SIG-M5 treated with dmso at 0.1 percent for 504 hours (cell line): ENCODE measurements at regions not wholly inside any gene's neighbourhood (a gene's known extent, or its start where the extent isn't known, plus 50 kb on each side); places are given as distances from the start of the nearest gene placed in this dataset.

Source experiments
- DNase-seq: peaks from one replicate; lab custom pipeline; 2025; ENCODE audit not compliant: unreplicated experiment; lab: John Stamatoyannopoulos, UW

GRCh38 chr9:107872457-107873192 is 383.1 kb upstream of the KLF4 start:
- no peak for DNase-seq

GRCh38 chr9:107870927-107871680 is 381.5 kb upstream of the KLF4 start:
- DNase-seq: no peak

DNA sequence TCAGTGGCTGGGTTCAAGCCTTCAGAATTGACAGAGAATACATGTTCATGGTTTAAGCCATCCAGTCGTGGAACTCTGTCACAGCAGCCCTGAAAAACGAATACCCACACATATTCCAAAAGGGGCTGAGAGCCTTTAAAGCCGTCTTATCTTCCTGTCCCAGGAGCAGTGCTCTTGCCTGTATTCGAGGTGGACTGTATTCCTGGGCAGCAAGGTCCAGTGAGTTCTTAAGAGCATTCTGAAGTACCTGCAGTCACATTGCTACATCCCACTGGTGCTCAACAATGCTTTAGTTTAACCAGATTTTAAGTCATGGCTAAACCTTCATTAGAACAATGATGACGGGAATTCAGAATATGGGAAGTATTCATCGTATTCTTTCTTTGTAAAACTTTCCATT is 380.7 kb upstream of the KLF4 start:
- DNase-seq: no peak

GRCh38 chr9:107869111-107869510 is 379.5 kb upstream of the KLF4 start:
- DNase-seq: no peak

- peak; percentile 52 for DNase-seq
Measured at GRCh38 chr9:107868186-107868585, 378.6 kb upstream of the KLF4 start.

DNA sequence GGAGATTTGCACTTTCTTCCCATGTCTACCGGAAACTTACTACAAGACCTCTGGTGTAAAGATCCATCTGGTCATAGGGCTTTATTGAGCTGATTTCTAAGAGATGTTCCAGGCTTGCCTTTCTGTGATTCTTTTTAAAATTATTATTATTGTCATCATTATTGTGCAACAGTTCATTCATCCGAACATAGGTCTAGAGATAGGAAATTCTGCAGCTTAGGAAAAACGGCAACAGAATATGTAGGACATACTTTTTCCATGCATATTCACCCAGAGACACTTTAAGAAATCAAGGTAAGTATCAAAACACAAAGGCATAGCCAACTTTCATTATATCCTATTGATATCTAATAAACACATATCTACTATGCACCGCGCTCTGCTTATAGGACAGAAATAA is 378.2 kb upstream of the KLF4 start:
- no peak for DNase-seq

- peak; percentile 92 for DNase-seq
Measured at GRCh38 chr9:107866711-107867311, 377.2 kb upstream of the KLF4 start.

DNA sequence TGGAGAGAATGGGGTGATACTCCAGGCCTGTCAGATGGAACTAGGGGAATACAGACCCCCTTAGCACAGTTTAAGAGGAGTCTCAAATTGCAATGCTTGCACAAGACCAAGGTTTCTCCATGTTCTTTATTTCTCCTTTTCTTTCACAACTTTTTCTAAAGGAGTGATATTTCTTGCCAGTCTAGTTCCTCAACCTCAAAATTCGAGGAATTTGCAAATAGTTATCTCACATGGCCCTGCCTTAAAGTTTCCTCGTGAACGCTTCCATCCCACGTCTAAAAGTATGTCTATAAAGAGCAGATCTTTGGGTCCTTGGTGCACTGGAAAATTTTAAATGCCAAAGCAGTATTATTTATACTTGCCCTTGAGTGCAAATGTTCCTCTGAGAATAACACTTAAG is 373.8 kb upstream of the KLF4 start:
- peak; percentile 54 for DNase-seq

DNA sequence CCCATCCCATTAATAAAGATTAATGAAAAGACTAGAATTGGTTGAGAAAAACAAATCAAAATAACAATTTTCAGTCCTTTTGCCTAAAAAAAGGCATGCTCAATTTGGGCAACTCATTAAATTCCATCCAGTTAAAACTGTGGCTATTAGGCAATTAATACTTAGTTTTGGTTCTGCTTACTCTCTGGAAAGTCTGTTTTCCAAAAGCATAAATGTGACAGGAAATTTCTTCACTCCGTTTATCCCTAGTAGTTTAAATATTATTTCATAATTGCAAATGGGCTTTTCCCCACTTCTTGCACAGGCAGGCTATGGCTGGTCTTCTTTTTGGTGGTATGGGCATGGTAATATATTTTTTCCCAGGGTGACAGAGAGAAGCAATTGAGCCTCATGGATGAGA is 373.3 kb upstream of the KLF4 start:
- DNase-seq: peak; percentile 38

- peak; percentile 65 for DNase-seq
Measured at GRCh38 chr9:107862323-107862722, 372.8 kb upstream of the KLF4 start.

GRCh38 chr9:107861075-107861474 is 371.5 kb upstream of the KLF4 start:
- no peak for DNase-seq

DNA sequence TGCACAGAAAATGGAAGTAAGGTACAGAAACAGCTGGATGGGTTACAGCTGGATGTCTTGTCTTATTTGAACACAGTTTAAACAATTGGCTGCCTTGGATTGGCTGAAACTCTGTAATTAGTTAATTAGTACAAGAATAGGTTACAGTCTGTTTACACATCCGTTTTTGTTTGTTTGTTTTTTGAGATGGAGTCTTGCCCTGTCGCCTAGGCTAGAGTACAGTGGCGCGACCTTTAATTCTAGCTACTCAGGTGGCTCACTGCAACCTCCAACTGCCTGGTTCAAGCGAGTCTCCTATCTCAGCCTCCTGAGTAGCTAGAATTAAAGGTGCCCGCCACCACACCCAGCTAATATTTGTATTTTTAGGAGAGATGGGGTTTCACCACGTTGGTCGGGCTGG is 368.7 kb upstream of the KLF4 start:
- DNase-seq: no peak

- peak; percentile 9 for DNase-seq
Measured at GRCh38 chr9:107856633-107857032, 367.1 kb upstream of the KLF4 start.

GRCh38 chr9:107855164-107855563 is 365.6 kb upstream of the KLF4 start:
- no peak for DNase-seq

DNA sequence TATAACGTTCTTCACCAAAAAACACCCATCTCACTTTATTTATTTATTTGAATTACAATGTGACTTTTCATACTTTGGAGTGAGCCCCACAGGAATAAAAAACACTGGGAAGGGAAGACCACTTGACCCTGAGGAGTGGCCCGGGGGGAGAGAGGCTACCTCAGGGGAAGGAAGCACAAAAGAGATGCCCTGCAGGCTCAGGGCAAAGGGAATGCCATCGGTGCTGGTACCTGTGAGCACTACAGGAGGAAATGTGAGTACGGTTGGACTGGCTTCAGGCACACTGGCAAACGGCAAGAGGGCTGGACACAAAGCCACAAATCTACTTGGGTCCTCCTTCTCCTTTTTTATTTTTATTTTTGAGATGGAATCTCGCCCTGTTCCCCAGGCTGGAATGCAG is 363.9 kb upstream of the KLF4 start:
- no peak for DNase-seq

DNA sequence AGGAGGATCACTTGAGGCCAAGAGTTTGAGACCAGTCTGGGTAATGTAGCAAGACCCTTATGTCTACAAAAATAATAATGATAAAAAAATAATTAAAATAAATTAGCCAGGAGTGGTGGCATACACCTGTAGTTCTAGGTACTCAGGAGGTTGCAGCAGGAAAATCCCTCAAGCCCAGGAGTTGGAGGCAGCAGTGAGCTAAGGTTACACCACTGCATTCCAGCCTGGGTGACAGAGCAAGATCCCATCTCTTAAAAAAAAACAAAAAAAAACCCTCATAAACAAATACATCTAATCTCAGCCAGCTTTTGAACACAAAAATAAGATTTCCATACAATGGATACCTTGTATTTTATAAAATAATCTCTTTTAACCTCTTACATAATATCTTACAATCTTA is 363.3 kb upstream of the KLF4 start:
- no peak for DNase-seq

- no peak for DNase-seq
Measured at GRCh38 chr9:107850653-107851052, 361.1 kb upstream of the KLF4 start.

GRCh38 chr9:107847978-107848964 is 358.7 kb upstream of the KLF4 start:
- peak; percentile 77 for DNase-seq

DNA sequence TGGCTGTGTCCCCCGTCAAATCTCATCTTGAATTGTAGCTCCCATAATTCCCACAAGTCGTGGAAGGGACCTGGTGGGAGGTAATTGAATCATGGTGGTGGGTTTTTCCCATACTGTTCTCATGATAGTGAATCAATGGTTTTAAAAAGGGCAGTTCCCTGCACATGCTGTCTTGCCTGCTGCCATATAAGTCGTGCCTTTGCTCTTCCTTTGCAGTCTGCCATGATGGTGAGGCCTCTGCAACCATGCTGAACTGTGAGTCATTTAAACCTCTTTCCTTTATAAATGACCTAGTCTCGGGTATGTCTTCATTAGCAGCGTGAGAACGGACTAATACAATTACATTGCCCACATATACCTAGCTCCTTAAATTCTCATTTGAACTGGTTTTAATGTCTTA is 353.0 kb upstream of the KLF4 start:
- no peak for DNase-seq

GRCh38 chr9:107841076-107841475 is 351.5 kb upstream of the KLF4 start:
- peak; percentile 70 for DNase-seq

GRCh38 chr9:107839371-107839770 is 349.8 kb upstream of the KLF4 start:
- DNase-seq: no peak
